Nephron (organoid): ENCODE measurements at regions not wholly inside any gene's neighbourhood (a gene's known extent, or its start where the extent isn't known, plus 50 kb on each side); places are given as distances from the start of the nearest gene placed in this dataset.

Experiments used
- H3K27ac Mint-ChIP-seq, 3 experiments: 2 replicates each; pipeline ENCODE4 v1.8.0; 2020; ENCODE audit warnings: mixed read lengths in 3 of 3, mild to moderate bottlenecking in 2 of 3, moderate library complexity in 1 of 3
- H3K27me3 Mint-ChIP-seq: 2 replicates; pipeline ENCODE4 v1.8.0; 2021; ENCODE audit warnings: low read depth, mild to moderate bottlenecking, moderate library complexity, mixed read lengths
- H3K36me3 Mint-ChIP-seq: 2 replicates; pipeline ENCODE4 v1.8.0; 2020; ENCODE audit warnings: low read depth, mixed read lengths
- H3K4me1 Mint-ChIP-seq: 2 replicates; pipeline ENCODE4 v1.8.0; 2020; ENCODE audit warnings: mixed read lengths
- H3K4me3 Mint-ChIP-seq, 3 experiments: 2 replicates each; pipeline ENCODE4 v1.8.0; 2020; ENCODE audit warnings: mild to moderate bottlenecking in 3 of 3, mixed read lengths in 3 of 3, moderate library complexity in 2 of 3
- H3K9me3 Mint-ChIP-seq: 2 replicates; pipeline ENCODE4 v1.8.0; 2020; ENCODE audit warnings: mixed read lengths
- CTCF ChIP-seq, 3 experiments: fragments of 200-600 bp; sonication (generic); IDR thresholded peaks; one replicate each; pipeline ENCODE4 v1.5.0; 2021; ENCODE audit warnings: antibody characterized with exemption in 3 of 3; ENCODE audit not compliant: unreplicated experiment in 3 of 3

GRCh38 chr4:60953826-60954225 is 246.3 kb upstream of the ADGRL3 start:
- no peak for TF ChIP-seq CTCF (IDR thresholded peaks at IDR 0.05; ENCODE audit: unreplicated experiment in 3 of 3)
- no peak overlapping the region for H3K27ac Mint-ChIP-seq
- H3K4me3 Mint-ChIP-seq: no peak overlapping the region
- H3K4me1 Mint-ChIP-seq: no peaks in the 10 kb centered on the region
- no peaks in the 10 kb centered on the region for H3K36me3 Mint-ChIP-seq
- no peaks in the 10 kb centered on the region for H3K27me3 Mint-ChIP-seq
- no peaks in the 10 kb centered on the region for H3K9me3 Mint-ChIP-seq

- TF ChIP-seq CTCF (IDR thresholded peaks at IDR 0.05; ENCODE audit: unreplicated experiment in 3 of 3): no peak
- H3K27ac Mint-ChIP-seq: no peak overlapping the region
- H3K36me3 Mint-ChIP-seq: no peaks in the 10 kb centered on the region
- H3K9me3 Mint-ChIP-seq: no peaks in the 10 kb centered on the region
- peaks cover 4% of the 10 kb centered on the region for H3K27me3 Mint-ChIP-seq
- no peak overlapping the region for H3K4me3 Mint-ChIP-seq
- H3K4me1 Mint-ChIP-seq: no peaks in the 10 kb centered on the region
These were observed 237.8 kb upstream of the ADGRL3 start for GRCh38 chr4:60962286-60962685.

DNA sequence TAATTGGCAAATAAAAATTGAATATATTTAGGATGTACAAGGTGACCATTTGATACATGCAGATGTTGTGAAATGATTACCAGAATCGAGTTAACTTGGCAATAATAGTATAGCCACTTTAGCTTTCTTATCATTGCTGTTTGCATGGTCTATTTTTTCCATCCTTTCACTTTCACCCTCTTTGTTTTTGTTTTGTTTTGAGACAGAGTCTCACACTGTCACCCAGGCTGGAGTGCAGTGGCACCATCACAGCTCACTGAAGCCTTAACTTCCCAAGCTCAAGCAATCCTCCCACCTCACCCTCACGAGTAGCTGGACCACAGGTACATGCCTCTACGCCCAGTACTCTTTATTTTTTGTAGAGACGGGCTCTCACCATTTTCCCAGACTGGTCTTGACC is 218.6 kb upstream of the ADGRL3 start:
- peaks cover 7% of the 10 kb centered on the region for H3K9me3 Mint-ChIP-seq
- no peaks in the 10 kb centered on the region for H3K4me1 Mint-ChIP-seq

DNA sequence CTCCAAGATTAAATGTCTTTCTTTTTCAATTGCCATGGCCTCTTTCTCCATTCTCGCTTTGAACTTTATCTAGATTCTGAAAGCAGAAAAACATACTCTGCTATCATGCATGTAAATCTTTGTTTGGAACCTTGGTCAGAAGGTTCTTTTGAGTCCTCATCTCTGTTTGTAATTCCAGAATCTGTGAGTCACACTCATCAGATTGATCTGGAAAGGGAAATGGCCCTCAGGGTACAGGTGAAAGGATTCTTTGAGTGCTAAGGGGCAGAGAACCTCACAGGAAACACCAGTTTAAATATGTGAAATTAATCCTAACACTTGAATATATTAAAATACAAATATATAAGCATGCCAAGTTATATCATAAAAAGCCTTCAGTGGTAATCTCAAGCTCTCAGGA is 211.0 kb upstream of the ADGRL3 start:
- H3K4me3 Mint-ChIP-seq: no peak overlapping the region
- TF ChIP-seq CTCF (IDR thresholded peaks at IDR 0.05; ENCODE audit: unreplicated experiment in 3 of 3): no peak

More for the DNA sequence above, 218.6 kb upstream of the ADGRL3 start:
- Mint-ChIP-seq H3K27me3 (no peaks in the 10 kb centered on the region), H3K4me3 (no peak overlapping the region), H3K27ac (no peak overlapping the region), H3K36me3 (no peaks in the 10 kb centered on the region)
- no peak for TF ChIP-seq CTCF (IDR thresholded peaks at IDR 0.05; ENCODE audit: unreplicated experiment in 3 of 3)

DNA sequence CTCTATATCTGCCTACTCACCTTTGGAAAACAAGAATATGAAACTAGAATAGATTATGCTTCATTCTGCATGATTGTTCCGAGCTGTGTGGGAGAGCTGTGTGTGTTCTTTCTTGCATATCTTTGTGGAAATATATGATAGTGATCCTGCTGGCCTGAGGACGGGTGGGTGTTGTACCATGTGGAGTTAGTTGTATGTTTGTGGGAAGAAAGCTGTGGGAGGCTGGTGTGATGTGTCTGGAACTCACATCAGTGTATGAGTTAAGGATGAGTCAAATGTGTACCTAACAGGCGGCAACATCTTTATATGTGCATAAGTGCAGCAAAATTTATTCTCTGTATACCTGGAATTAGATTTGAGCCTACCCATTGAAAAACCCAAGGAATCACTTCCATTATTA is 208.1 kb upstream of the ADGRL3 start:
- no peak for TF ChIP-seq CTCF (IDR thresholded peaks at IDR 0.05; ENCODE audit: unreplicated experiment in 3 of 3)
- Mint-ChIP-seq H3K36me3 (no peaks in the 10 kb centered on the region), H3K4me3 (no peak overlapping the region), H3K27ac (no peak overlapping the region), H3K9me3 (no peaks in the 10 kb centered on the region), H3K27me3 (no peaks in the 10 kb centered on the region), H3K4me1 (no peaks in the 10 kb centered on the region)

More for the DNA sequence above, 211.0 kb upstream of the ADGRL3 start:
- no peaks in the 10 kb centered on the region for H3K27me3 Mint-ChIP-seq
- H3K4me1 Mint-ChIP-seq: no peaks in the 10 kb centered on the region
- no peak overlapping the region for H3K27ac Mint-ChIP-seq
- H3K9me3 Mint-ChIP-seq: peaks cover 5% of the 10 kb centered on the region
- no peaks in the 10 kb centered on the region for H3K36me3 Mint-ChIP-seq

- Mint-ChIP-seq H3K4me1 (no peaks in the 10 kb centered on the region), H3K36me3 (no peaks in the 10 kb centered on the region), H3K27me3 (no peaks in the 10 kb centered on the region), H3K9me3 (peaks cover 15% of the 10 kb centered on the region), H3K4me3 (no peak overlapping the region), H3K27ac (no peak overlapping the region)
- TF ChIP-seq CTCF (IDR thresholded peaks at IDR 0.05; ENCODE audit: unreplicated experiment in 3 of 3): no peak
These were observed 196.8 kb upstream of the ADGRL3 start for GRCh38 chr4:61003301-61003700.
